A673 (cell line): ENCODE measurements at regions not wholly inside any gene's neighbourhood (a gene's known extent, or its start where the extent isn't known, plus 50 kb on each side); places are given as distances from the start of the nearest gene placed in this dataset.

Experiments used
- BruUV-seq: library from RNA; stranded (reverse); fragments of 400-500 nt; replicated peaks from 2 replicates; lab custom pipeline; 2021; lab: Mats Ljungman, UMichigan
- CTCF ChIA-PET: fragments of 300-600 bp; sonication (Branson Sonifier 250); formaldehyde crosslinking; loops from one replicate; lab custom pipeline; 2022; ENCODE audit warnings: antibody characterized with exemption; lab: Charles Lee
- POLR2A ChIA-PET: fragments of 300-600 bp; sonication (Branson Sonifier 250); formaldehyde crosslinking; loops from one replicate; lab custom pipeline; 2022; ENCODE audit warnings: antibody characterized with exemption; ENCODE audit not compliant: low non-redundant PET; lab: Charles Lee
- DNase-seq: peaks from one replicate; pipeline ENCODE4 v3.0.0-alpha.2; 2015; ENCODE audit warnings: low spot score
- H3K27ac ChIP-seq: fragments of 200-600 bp; sonication (generic); 2 replicates; pipeline ENCODE4 v1.5.1; 2016; ENCODE audit warnings: mixed run types, low read depth, mild to moderate bottlenecking, mixed read lengths, antibody characterized with exemption, low read length; ENCODE audit not compliant: poor library complexity, severe bottlenecking
- H3K27me3 ChIP-seq: fragments of 200-600 bp; sonication (generic); replicated peaks from 2 replicates; pipeline ENCODE4 v1.6.1; 2017; ENCODE audit warnings: mixed run types, low read depth, mild to moderate bottlenecking, mixed read lengths, antibody characterized with exemption, low read length; ENCODE audit not compliant: insufficient read depth, poor library complexity
- H3K36me3 ChIP-seq: fragments of 200-600 bp; sonication (generic); 2 replicates; pipeline ENCODE4 v1.6.1; 2016; ENCODE audit warnings: mixed run types, mild to moderate bottlenecking, mixed read lengths, antibody characterized with exemption, low read length; ENCODE audit not compliant: insufficient read depth, poor library complexity, severe bottlenecking
- H3K4me1 ChIP-seq: fragments of 200-600 bp; sonication (generic); 2 replicates; pipeline ENCODE4 v1.6.1; 2017; ENCODE audit warnings: mixed run types, mild to moderate bottlenecking, mixed read lengths, antibody characterized with exemption, low read length; ENCODE audit not compliant: insufficient read depth, poor library complexity, severe bottlenecking
- H3K4me3 ChIP-seq: fragments of 200-600 bp; sonication (generic); 2 replicates; pipeline ENCODE4 v1.5.1; 2016; ENCODE audit warnings: low read depth, mixed run types, mild to moderate bottlenecking, mixed read lengths, low read length; ENCODE audit not compliant: poor library complexity, severe bottlenecking
- H3K9me3 ChIP-seq: fragments of 200-600 bp; sonication (generic); 2 replicates; pipeline ENCODE4 v1.6.1; 2016; ENCODE audit warnings: mixed run types, low read depth, mild to moderate bottlenecking, mixed read lengths, antibody characterized with exemption, low read length; ENCODE audit not compliant: poor library complexity, severe bottlenecking
- CTCF ChIP-seq: fragments of 300-800, 200-600 bp; sonication (generic); conservative IDR thresholded peaks from 2 replicates; pipeline ENCODE4 v1.5.1; 2017; ENCODE audit warnings: low read depth, mild to moderate bottlenecking, antibody characterized with exemption, low read length, moderate library complexity, mixed read lengths
- EZH2 ChIP-seq: fragments of 200-600 bp; sonication (generic); IDR thresholded peaks from 2 replicates; pipeline ENCODE4 v1.6.1; 2017; ENCODE audit warnings: borderline replicate concordance, low read depth, mild to moderate bottlenecking, mixed read lengths, antibody characterized with exemption, low read length; ENCODE audit not compliant: poor library complexity, severe bottlenecking
- intact Hi-C: fragments of 100-400 bp; cut with micrococcal nuclease; formaldehyde crosslinking; loops from one replicate; pipeline ENCODE4 v1.10.0; 2022; ENCODE audit not compliant: unreplicated experiment

DNA sequence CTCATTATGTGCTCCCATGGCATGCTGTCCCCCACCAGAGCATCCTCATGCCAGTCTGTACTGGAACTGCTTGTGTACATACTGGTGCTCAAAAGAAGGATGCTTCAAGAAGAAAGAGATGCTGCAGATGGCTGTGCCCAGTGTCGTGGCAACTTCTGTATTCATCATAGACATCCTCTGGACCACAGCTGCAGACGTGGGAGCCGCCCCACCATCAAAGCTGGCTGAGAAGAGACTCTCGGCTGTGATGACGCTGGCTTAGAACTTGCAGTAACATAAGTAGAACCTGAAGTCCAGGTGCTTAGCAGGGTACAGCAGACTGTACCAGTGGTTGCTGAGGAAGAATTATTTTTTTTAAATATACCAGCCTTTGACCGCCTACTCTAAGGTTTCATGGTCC is 112.6 kb upstream of the ARHGAP5 start:
- Histone ChIP-seq H3K27me3 (no peaks in the 10 kb centered on the region), H3K4me1 (no peaks in the 10 kb centered on the region), H3K36me3 (no peaks in the 10 kb centered on the region), H3K4me3 (no peak overlapping the region), H3K27ac (no peak overlapping the region), H3K9me3 (no peaks in the 10 kb centered on the region)
- ChIA-PET CTCF (no interaction called here), POLR2A (no interaction called here)
- no peak for DNase-seq
- TF ChIP-seq CTCF (no peak), EZH2 (no peak)
- intact Hi-C loops = no loop called here
- BruUV-seq = no TSS peak

GRCh38 chr14:31965071-31965734 is 111.9 kb upstream of the ARHGAP5 start:
- no peak for DNase-seq

DNA sequence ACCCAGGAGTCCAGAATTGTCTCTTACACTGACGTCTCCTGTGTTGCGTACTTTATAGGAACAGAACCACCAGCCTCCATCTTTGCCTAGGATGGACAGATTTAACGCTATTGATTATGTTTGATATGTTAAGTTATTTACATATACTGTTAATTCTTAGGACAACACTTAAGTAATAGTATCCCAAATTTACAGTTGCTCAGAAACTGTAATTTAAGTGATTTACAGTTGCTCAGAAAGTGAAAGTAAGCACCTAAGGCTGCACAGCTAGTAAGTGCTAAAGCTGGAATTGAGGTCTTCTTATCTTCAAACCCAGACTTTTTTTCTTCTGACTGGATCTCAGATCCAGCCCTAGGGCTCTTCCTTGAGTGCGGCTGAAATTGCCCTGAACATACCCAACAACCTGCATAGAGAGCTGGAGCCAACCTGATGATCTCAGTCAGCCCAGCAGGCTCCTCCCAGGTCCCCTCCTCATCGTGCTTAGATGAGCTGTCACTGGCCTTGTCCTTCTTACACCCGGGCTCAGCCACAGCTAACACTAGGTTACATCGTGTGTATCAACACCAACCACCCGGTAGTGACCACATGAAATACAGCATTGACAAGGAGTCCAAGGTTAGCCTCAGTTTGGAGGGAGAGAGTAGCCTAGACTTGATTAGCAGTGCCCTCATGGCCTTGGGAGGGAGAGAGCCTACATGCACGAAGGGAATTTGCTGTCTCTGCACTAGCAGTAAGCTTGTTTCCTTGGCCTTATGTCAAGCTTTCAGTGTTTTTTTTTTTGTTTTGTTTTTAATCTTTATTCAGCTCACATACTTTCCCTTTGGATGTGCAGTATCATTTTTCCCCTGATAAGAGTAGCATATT is 111.1 kb upstream of the ARHGAP5 start:
- H3K4me3 ChIP-seq = no peak overlapping the region
- intact Hi-C loops = no loop called here
- no peak overlapping the region for H3K27ac ChIP-seq
- no peaks in the 10 kb centered on the region for H3K9me3 ChIP-seq
- CTCF ChIA-PET = no interaction called here
- no TSS peak for BruUV-seq
- H3K27me3 ChIP-seq = no peaks in the 10 kb centered on the region
- POLR2A ChIA-PET = no interaction called here
- DNase-seq = no peak
- H3K36me3 ChIP-seq = no peaks in the 10 kb centered on the region
- no peak for TF ChIP-seq EZH2
- no peak for TF ChIP-seq CTCF
- no peaks in the 10 kb centered on the region for H3K4me1 ChIP-seq

More at GRCh38 chr14:31965071-31965734, 111.9 kb upstream of the ARHGAP5 start:
- BruUV-seq = no TSS peak
- ChIA-PET POLR2A (no interaction called here), CTCF (no interaction called here)
- Histone ChIP-seq H3K4me3 (no peak overlapping the region), H3K27ac (no peak overlapping the region), H3K27me3 (no peaks in the 10 kb centered on the region), H3K36me3 (no peaks in the 10 kb centered on the region), H3K4me1 (no peaks in the 10 kb centered on the region), H3K9me3 (no peaks in the 10 kb centered on the region)
- intact Hi-C loops = no loop called here
- TF ChIP-seq CTCF = no peak
